HG02885 (cell line): ENCODE measurements at regions not wholly inside any gene's neighbourhood (a gene's known extent, or its start where the extent isn't known, plus 50 kb on each side); places are given as distances from the start of the nearest gene placed in this dataset.

Source experiments
- ATAC-seq: cut with Tn5 transposase; IDR thresholded peaks from one replicate; pipeline ENCODE4 v1.9.1; 2021; ENCODE audit warnings: mild to moderate bottlenecking; ENCODE audit not compliant: unreplicated experiment, poor library complexity

DNA sequence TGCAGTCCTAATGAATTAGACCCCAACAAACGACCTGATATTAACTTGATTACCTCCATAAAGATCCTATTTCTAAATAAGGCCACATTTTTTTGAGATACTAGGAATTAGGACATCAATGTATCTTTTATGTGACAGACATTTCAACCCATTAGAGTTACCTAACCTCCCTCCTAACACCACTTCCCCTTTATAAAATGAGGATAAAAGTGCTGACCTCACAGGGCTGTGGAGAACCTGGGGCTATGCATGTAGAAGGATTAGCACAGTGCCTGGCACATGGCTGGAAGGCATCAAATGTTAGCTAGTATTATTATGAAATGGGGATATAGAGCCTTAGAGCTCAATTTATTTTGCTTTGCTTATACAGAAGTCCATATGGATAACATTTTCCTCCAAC lies 53.5 kb upstream of the LRRN1 start:
- ATAC-seq = no peak

DNA sequence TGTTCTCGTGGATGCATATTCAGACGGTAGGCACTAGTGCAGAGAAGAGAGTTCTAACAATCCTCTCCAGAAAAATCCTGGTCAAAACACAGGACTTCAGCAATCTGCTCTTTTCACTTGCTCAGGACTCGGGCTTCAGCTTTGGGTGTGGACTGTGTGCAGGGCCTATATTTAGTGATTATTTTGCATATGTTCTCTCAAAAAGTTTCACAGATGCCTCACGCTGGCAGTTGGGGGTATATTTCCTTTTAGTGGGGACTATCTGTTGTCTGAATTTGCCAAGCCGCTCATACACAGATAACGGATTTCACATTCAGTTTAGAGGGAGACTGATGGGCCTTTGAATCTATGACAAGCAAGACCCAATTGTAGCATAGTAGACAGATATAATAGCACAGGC lies 54.4 kb upstream of the LRRN1 start:
- ATAC-seq = no peak

DNA sequence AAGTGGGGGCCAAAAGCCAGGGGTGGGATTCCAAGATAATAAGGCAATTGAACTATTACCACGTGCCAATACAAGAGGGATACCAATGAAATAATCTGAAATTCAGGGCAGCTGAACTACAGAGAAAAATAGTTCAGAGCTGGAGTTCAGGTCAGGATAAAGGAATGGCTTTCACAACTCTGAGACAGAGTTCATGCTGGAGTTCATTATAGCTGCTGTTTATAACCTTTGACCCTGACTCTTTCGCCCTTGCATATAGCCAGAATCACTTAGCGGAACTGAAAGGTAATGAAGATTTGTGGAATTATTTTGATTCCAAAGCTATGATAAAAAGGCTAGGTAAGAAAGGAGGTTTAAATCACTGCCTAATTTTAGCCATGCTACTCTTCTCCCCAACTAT lies 55.5 kb upstream of the LRRN1 start:
- ATAC-seq = no peak

- no peak for ATAC-seq
Measured at GRCh38 chr3:3740061-3740460, 59.2 kb upstream of the LRRN1 start.

GRCh38 chr3:3739330-3740060 lies 59.7 kb upstream of the LRRN1 start:
- ATAC-seq = no peak

- no peak for ATAC-seq
Measured at GRCh38 chr3:3737531-3737930, 61.7 kb upstream of the LRRN1 start.

DNA sequence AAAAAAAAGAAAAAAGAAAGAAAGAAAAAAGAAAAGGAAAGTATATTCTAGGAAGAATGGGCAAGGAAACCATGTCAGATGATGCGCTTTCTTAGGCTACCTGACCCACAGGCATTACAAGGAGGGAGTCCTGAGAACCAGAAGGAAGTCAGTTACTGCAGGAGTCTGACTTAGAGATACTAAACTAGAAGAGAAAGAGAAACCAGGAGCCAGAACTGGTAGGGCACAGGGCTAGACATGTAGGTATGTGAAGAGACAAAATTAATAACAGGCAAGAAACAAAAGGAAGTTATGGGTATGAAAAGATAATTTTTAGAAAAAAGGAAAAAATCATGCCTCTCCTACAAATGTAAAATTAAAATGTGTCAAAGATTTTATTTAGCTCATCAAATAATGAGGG lies 63.3 kb upstream of the LRRN1 start:
- ATAC-seq = no peak

DNA sequence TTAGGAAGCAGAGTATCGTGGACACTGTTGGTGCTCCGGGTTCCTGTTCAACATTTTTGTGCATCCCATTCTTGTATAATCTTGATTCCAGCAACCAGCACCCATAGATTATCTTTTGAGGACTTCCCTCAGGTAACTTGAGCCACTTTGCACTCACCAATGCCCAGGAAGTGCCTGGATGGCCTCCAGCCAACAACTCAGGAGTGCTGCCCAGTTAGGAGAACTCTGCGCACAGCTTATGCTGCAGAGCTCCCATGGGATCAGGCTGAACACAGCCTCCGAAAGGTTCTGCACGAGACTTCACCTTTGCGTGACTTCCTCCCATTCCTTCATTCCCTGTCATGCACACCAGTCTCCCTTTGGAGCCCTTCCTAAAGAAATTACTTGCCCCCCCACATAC lies 64.3 kb upstream of the LRRN1 start:
- no peak for ATAC-seq

- no peak for ATAC-seq
Measured at GRCh38 chr3:3729261-3729660, 70.0 kb upstream of the LRRN1 start.

DNA sequence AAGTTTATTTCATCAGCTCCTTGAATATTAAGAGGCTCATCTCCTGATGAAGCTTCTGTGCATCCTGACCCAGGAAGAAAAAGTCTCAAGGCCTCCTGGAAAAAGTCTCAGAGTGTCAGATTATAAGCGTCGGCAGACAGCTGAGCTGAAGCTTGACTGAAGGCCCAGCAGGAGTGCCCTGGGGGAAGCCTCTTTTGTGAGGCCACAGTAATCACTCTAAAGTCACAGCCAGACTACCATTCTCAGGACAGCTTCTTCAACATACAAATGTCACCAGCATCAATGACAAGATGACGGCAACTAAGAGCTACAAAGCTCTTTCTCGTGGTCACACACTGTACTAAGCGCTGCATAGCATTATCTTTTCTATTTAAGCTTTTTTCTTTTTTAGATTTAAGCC lies 72.7 kb upstream of the LRRN1 start:
- no peak for ATAC-seq

GRCh38 chr3:3714572-3714971 lies 84.7 kb upstream of the LRRN1 start:
- peak; percentile 68 for ATAC-seq

DNA sequence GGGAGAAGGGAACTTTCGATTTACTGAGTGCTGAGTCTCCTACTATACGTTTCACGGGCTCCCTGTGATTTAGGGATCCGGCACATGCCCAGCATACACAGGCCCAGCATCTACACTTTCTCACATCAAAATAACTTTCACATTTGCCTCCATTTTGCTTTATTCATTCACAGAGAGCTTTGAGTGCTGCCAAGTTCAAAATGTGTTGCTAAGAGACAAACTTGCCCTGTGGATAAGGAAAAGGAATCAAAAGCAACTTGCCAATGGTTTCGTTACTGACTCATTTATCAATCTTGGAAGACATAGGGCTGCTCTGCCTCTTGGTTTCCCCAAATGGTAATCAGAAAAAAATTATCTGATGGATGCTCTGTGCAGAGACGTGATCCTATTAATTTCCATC lies 86.3 kb upstream of the LRRN1 start:
- no peak for ATAC-seq

DNA sequence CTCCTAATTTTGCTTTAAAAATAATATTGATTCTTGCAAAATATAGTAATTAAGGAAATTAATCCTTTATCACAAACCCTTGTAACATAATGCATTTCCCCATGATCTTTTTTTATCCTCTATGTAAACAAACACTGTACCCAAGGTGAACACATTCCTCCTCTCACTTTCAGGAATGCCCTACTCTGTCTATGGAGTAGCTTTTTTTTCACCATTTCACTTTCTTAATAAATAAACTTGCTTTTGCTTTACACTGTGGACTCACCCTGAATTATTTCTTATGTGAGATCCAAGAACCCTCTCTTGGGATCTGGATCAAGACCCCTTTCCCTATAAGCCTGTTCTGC lies 90.5 kb upstream of the LRRN1 start:
- ATAC-seq = no peak

DNA sequence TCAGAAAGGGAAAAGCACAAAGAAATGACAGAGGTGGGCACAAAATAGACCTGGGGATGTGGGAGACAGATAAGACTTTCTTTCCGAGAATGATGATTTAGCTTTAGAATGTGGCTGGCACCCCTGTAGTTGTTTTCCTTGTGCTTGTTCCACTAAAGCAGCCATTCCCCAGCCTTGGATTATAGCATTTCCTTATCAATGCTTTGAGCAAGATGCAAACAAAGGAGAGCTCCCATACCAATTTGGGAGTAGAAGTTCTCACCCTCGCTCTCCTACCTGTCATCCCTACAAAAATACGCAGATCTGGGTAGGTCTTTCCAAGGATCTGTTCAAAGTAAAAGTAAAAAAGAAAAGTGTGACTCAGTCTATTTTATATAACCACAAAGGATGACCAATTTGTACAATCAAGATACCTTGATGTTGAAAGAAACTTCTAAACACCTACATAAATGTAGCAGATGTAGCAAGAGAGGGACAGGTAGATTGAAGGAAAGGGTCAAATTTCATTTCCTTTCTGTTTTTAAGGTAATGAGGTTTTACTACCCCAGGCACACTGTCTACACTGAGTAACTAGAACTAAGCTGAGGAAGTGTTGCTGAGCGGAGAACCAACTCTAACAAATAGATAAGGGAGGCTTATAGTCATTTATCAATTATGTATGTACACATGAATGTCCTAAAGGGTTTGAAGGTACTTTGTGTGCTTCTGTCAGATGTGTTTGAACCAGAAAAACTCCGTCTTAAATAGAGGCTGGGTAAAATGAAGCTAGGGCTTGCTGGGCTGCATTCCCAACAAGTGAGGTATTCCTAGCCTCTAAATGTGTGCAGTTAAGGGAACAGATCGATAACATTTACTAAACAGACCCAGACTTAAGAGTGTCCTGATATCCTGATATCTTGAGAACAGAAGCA lies 91.1 kb upstream of the LRRN1 start:
- no peak for ATAC-seq

- no peak for ATAC-seq
Measured at GRCh38 chr3:3705090-3705775, 94.0 kb upstream of the LRRN1 start.

- no peak for ATAC-seq
Measured at GRCh38 chr3:3701949-3702348, 97.3 kb upstream of the LRRN1 start.

- no peak for ATAC-seq
Measured at GRCh38 chr3:3699816-3700633, 99.2 kb upstream of the LRRN1 start.

GRCh38 chr3:3699407-3699806 lies 99.8 kb upstream of the LRRN1 start:
- ATAC-seq = no peak

DNA sequence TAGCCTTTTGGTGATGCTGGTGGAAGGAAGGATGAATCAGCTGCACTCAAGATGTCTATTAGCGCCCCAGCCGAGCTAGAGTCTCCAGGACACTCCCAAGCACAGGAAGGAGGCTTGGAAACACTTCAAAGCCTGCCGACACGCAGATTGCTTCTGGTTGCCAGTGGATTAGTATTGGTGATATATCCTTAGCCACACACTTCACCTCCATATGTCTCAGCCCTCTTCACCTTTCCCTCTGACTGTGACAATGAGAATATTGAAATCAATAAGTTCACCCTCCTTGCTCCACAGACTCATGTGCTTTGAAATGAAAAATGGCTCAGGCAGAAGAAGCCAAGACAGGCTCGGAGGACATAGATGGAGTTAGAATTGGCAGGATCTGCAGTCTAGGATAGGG lies 102.9 kb upstream of the LRRN1 start:
- no peak for ATAC-seq

DNA sequence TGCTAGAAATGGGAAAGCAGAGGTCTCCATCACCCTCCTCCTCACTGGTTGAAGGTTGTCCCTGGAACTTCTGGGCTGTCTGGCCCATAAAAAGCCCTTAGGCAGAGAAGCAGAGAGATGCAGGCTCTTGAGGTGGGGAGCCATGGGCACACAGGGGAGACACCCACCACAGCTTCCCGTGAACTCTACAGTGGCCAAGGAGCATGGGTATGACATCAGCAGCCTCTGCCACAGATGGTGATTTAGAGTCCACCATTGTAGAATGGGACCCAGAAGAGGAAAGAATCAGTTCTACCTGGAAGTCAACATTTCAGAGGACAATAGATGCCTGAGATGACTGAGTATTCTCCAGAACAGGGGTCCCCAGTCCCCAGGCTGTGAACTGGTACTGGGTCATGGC lies 105.6 kb upstream of the LRRN1 start:
- no peak for ATAC-seq
